NCI-H2107 treated with DMSO at 0.1 percent for 48 hours (cell line): ENCODE measurements at regions not wholly inside any gene's neighbourhood (a gene's known extent, or its start where the extent isn't known, plus 50 kb on each side); places are given as distances from the start of the nearest gene placed in this dataset.

ENCODE experiments used
- DNase-seq: peaks from one replicate; lab custom pipeline; 2025; ENCODE audit not compliant: unreplicated experiment; lab: John Stamatoyannopoulos, UW

DNA sequence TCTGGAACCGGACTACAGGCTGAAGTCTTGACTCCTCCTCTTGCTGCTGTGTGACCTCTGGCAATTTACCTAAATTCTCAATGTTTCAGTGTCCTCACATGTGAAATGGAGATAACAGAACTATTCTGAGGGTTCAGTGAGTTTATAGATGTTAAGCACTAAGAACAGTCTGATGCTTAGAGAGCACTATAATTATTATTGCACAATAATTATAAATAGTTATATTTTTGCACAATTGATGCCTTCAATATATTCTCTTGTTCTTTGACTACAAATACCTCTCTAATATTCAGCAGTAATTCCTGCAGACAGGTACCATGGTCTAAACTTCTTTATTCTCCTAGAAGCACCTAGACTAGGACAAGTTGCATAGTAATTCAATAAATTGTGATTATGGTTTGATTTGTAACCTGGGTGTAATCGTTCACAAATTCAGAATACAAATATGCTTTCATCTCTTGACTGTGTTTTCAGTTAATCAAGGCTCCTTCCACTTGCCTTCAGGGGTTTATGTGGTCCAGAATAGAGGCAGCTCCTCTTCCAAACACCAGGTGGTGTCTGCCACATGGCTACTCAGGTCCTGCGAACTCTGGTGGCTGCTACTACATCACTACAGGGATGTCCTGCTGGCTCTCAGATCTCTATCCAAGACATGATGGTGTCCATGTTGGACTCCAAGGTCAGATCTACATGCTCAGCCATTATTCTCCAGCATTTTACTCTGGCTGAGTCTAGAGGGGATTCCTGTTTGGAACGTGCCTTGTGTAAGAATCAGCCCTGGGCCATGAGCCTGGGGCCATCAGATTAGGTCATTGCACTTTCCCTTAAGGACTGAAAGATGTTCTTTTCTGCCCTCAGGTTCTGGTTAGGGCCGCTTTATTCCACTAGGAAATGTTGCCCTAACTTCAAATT, 103.4 kb downstream of the QRFPR start:
- no peak for DNase-seq

DNA sequence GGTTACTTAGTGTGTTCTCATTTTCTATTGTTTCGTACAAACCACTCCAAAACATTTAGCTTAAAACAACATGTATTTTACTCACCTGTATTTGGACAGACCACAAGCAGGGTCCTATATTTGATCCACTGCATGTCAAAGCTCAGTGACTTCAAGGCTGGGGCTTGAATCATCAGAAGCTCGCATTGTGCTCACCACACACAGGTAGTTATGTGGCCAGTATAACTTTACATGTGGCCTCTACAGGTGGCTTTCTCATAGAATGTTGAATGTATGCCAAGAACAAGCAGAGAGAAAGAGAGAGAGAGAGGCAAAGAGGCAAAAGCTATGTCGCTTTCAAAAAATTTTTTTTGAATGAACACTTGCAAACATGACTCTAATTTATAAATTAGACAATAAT, 107.6 kb downstream of the QRFPR start:
- no peak for DNase-seq

DNA sequence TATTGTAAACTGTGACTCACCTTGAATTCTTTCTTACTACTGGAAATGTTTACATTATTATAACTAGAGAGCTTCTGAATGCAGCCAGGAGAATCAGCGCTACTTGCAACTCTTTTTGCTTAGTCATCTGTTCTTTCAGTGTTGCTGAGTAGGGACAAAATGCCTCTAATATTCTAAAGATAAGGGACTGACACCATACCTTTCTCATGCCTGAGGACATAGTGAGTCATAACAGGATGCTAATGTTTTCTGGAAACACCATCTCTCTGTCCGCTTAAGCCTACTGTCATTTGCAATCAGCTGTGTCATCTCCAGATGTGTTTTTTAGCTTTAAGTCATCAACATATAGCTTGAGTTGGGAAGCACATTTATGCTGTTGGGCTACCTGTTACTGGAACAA, 108.3 kb downstream of the QRFPR start:
- no peak for DNase-seq

DNA sequence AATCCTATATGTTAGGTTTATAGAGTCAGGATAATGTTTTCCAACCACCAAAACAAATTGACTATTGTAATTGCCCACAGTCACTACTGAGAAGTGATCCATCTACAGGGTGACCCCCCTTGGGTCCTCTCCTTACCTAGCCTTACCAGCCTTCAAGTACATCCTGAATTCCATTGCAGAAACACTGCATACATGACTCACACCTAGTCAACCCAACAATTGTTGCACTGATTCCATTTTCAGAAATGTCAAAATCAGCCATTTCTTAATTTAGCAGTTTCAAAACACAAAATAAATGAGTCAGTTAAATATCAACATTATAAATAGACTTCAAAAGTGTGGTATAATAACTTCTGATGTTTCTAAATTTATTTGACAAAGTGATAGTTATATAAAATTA, 106.3 kb upstream of the TNIP3 start:
- no peak for DNase-seq

DNA sequence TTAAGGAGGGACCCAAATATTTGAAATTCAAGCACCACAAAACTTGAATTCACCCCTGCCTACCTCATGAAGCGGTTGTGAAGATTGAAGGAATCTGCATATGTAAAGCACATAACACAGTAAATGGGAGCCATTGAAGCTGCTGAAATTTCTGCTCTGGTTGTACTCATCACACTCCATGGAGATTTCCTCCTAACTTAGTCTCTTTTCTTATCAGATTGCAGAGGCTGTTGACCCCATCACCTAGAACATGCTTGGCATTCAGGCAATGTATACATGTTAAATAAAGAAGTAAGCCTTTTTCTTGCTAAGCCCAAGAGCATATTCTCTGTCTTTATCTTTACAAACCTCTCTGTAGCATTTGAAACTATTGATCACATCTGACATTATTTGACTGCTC, 104.9 kb upstream of the TNIP3 start:
- DNase-seq: no peak

DNA sequence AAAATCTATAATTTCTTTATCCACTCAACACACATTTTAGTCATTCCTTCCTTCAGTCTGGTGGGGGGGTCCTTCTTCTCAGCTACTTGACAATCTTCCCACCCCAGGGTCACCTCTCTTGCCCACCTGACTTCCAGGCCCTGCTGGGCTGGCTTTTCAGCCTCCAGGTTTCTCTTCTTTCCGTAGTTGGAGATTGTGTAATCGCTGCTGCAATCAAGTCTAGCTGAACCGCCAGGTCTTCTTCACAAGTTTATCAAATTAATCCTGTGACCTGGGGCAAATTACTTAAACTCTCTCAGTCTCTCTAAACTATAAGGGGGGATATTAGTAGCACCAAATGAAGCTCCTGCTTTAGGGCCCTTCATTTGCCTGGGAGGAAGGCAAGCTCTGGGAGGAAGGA, 102.9 kb upstream of the TNIP3 start:
- DNase-seq: no peak

DNA sequence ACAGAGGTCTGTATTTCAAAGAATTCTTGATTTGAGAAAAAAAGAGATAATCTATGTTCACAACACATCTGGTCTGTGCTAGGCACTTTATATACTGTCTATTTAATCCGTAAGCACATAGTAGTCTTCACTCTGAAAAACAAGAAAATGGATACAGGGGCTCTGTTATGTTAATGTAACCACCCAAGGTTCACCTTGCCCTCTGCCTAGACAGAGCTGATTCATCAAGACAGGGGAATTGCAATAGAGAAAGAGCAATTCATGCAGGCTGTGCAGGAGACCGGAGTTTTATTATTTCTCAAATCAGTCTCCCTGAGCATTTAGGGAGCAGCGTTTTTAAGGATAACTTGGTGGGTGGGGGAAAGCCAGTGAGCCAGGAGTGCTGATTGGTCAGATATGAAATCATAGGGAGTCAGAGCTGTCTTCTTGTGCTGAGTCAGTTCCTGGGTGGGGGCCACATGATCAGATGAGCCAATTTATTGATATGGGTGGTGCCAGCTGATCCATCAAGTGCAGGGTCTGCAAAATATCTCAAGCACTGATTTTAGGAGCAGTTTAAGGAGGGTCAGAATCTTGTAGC, 92.9 kb upstream of the TNIP3 start:
- DNase-seq: no peak

DNA sequence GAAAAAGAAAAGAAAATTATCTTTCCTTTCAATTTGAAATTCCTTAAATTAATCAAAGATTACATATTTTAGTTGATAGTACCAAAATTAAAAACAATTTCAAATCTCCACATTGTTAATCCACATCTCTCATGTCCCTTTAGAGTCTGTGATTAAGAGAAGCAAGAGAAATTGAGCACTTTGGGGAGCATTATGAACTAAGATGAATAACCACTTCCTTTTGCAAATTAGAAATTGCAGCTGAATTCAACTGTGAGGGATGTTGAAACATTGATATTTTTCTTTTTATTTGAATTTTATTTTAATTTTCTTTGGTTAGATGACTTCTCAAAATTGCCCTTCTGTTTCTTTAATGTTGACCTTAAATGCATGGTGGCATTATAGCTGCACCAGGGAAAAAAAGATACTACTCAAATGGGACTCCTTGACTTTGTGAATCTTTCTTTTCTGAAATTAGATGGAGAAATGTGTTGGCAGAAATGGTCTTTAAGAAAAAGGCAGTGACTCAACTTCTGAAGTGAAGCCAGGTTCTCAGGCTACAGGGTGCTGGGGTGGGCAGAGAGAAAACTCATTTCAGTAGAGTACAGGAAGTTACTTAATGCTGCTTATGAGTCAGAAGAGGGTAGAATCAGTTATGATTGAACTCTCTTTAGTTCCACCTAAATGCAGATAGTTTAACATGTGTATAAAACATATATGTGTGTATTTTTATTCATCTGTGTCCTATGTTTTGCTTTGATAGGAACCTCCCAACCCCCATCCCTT, 92.0 kb upstream of the TNIP3 start:
- no peak for DNase-seq

DNA sequence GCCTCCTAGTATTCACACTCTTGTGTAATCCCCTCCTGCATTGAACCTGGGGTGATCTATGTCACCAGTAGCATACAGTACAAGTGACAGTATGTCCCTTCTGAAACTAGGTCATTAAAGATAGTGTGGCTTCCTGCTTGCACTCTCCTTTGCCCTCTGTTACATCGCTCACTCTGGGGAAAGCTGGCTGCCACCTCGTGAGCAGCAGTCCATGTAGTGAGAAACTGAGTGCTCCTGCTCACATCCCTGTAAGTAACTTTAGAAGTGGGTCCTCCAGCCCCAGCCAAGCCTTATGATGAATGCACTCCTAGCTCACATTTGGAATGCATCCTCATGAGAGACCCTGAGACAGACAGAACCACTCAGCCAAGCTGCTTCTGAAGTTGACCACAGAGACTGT, 89.8 kb upstream of the TNIP3 start:
- DNase-seq: no peak

DNA sequence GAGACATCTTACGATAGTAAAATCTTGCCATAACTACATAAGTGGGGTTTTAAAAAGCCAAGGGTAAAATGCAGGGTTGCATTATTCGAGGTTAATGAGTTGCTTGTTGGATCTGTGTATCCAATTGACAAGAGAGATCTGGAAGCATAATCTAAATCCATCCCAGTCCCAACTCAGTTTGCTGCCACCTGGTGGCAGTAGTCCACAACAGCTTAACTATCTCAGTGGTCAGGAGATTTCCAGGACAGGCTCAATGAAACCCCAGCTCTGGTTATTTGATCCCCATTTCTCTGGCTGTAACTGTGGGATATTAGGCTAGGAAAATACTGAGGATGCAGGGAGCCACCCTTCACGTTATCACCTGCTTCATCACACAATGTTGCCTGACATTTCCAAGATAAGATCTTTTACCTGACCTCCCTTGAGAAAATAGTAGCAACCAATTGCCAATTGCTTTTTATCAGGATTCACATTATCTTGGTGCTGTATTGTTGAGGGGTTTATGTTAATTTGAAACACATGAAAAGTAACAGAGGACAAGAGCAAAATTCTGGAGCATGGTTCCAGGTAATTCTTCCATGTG, 88.2 kb upstream of the TNIP3 start:
- peak; percentile 19 for DNase-seq

DNA sequence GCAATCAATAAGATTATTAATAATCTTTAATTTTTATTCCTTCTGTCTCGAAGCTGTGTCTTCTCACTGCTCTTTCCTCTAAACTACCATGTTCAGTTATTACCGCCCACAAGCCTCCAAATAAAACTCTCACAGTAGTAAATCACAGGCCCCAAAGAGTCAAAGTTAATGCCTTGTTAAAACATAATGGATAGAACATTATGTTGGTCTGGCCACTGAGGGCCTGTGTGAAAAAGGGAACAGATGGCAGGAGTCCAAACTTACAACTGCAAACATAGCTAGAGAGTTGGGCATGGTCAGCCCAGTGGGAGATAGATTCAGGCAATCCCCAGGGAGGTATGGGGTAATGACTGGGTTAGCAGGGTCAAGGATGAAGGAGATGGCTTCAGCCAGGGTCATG, 84.6 kb upstream of the TNIP3 start:
- DNase-seq: no peak

DNA sequence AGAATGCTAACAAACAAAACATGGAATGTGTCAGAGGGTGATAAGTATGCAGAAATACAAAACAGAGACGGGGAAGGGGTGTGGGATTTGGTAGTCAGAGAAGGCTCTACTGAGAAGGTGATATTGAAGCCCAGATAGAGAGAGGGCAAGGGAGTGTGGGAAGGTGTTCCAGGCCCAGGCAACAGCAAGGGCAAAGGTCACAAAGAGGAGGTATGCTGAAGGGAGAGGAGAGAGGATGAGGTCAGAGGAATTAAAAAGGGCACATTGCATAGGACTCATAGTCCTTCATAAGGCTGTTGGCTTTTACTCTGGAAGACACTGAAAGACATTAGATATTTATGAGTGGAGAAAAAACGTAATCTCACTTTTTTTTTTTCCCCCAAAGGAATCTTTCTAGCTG, 82.6 kb upstream of the TNIP3 start:
- DNase-seq: no peak

DNA sequence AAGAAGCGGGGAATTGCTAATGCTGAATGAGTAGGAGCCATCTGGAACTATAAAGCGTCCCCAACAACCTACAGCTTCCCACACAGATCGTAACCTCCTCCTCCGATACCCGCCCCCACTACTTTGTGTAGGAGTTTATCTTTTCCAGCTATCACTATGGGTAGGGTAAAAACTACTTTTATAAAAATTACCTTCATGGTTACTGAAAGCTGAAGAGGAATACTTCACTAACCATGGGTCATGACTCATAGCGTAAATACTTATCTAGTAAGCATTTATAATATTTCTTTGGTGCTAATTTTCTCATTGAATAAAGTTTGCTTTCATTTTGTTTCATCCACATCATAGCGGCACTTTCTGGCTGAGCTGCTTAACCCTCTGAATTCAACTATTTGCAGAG, 79.4 kb upstream of the TNIP3 start:
- no peak for DNase-seq

DNA sequence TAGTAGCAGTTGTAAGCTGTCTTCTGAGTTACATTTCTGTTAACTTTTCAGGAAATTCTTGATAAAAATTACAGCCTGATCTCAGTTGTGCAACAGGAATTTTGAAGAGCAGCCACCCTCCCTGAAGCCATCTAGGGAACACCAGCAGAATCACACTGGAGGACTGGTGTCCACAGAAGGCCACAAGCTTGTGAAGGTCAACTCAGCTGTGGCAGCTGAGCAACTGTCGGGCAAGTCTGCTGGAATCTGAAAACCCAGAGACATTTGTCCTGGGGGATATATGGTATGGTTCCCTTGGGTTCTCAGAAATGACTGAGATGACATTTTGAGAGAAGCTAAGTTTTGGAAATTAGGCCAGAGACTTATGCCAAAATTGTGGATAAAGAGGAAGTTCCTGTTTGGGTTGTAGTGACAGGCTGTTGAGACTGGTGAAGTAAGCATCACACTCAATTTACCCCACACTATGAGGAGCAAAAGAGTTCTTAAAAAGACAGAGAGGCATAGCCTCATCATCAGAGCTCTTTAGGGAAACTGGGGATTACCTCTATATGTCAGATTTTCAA, 78.1 kb upstream of the TNIP3 start:
- no peak for DNase-seq

DNA sequence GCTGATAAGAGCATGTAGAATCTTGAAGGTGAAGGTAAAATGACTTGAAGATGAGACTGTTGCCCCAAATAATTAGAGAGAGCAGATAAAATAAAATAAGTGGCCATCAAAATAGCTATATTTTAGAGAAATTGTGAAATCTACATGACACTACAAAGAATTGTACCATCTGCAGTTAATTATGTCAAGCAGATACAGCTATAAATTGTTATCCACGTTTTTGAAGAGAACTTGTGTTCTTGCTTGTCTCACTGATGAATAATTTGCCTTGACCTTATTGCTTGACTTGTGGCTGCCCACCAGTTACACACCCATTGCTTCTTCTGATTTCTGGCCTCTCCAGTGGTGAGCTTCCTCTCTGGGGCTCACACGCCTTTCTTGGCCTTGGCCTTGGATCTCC, 75.8 kb upstream of the TNIP3 start:
- DNase-seq: no peak

DNA sequence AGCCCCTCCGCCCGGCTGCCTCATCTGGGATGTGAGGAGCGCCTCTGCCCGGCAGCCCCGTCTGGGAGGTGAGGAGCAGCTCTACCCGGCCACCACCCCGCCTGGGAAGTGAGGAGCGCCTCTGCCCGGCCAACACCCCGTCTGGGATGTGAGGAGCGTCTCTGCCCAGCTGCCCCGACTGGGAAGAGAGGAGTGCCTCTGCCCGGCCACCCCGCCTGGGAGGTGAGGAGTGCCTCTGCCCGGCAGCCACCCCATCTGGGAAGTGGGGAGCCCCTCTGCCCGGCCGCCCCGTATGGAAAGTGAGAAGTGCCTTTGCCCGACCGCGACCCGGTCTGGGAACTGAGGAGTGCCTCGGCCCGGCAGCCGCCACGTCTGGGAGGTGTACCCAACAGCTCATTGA, 74.3 kb upstream of the TNIP3 start:
- no peak for DNase-seq

DNA sequence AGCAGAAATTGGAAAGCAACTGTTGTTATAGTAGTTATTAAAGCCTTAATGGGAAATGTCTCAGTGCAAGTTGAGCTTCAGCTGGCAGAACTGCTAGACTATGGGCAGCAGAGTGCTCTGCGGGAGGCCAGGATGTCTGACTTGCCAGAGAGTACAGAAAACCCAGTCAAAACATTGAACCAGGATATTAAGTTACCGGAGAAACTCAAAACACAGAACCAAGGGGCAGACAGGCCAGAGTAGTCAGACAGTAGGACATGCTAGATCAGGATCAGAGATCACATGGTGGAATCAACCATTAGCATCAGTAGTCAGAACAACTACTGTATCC, 72.9 kb upstream of the TNIP3 start:
- DNase-seq: no peak

DNA sequence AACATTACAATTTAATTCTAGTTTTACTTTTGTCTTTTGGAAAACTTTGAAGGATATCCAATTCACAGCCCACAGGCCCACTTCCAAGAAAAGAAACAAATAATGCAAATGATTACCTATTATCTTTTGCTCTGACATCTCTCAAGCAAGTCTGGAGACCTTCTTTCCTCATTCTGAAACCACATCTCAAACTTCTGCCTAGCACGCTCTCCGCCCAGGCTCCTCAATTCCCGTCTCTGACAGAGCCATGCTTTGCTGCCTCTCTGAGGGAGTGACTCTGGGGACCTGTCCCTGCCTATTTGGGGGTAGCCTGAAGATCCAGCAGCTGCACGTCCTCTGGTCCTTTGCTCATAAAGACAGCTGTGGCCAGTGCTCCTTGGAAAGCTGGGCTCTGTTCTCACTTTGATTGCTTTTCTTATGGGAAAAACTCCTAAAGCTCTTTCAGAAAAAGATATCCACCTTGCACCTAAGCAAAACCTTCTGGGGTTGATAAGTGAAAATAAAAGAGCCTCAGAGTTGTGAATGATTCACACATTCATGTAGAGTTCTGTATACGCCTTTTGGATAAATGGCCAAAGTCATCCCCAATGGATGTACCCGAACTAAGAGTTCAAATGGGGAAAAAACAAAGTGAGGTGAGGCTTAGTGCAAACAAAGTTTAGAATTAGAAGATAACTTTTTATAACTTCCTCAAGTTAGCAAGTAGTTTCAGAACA, 72.4 kb upstream of the TNIP3 start:
- no peak for DNase-seq

DNA sequence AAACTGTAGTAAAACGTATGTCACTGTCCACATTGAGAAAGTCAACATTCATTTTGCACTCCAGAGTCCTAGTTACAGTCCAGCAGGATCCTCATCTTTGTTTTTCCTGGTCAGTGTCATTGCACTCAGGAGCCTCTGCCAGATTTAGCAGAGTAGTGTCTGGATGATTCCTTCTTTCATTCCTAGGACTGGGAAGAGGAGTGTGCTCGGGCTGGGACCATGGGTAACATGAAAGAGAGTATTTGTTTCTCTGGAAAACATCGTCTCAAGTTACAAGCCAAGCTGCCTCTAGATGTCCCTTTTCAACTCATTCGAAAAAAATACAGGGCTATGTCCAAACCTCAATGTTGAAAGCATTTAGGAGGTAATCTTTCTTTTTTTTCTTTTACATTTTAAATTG, 69.9 kb upstream of the TNIP3 start:
- no peak for DNase-seq

DNA sequence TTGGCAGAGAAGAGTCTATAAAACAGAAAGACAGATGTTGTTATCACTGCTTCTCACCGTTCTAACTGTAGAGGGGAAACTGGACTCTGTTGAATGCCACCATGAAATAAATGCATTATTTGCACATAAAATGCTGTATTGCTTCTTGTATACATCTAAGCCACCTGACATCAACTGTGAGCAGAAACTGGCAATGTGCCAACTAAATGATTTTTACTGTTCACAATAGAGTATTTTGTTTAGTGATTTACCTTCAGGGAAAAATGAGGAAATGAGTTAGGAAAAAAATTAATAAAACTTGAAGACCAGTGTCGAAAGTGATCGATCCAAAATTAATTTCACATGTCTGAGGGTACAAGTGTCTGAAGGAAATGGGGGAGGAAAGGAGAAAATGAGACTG, 65.9 kb upstream of the TNIP3 start:
- DNase-seq: no peak

DNA sequence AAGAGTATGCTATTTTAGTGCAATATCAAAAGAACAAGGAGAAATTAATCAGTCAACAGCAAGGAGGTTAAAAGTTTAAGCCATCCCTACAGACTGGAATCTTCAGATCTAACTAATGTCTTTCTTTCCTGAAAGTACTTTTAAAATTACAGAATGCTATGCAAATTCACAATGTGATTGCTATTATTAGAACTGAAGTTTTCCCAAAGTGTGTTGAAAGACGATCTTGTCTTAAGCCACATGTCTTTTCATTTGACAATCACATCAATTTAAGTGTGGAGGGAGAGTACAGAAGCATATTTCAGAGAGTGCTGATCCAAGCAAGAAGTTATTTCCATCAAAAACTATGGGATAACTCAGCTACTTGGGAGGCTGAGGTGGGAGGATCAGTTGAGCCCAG, 64.7 kb upstream of the TNIP3 start:
- DNase-seq: no peak
